ENCODE measurements at regions not wholly inside any gene's neighbourhood (a gene's known extent, or its start where the extent isn't known, plus 50 kb on each side); places are given as distances from the start of the nearest gene placed in this dataset.

- no peak for TF ChIP-seq CTCF (IDR thresholded peaks at IDR 0.05; ENCODE audit: insufficient read depth, low read depth, low read length)
- no peak for TF ChIP-seq EZH2 (IDR thresholded peaks at IDR 0.05; ENCODE audit: insufficient read depth, low read length)
These were observed 242.9 kb downstream of the HAUS1 start for GRCh38 chr18:46346896-46347630.

All from astrocyte (in vitro differentiated cells and primary cell).